HepG2 (cell line): ENCODE measurements at regions not wholly inside any gene's neighbourhood (a gene's known extent, or its start where the extent isn't known, plus 50 kb on each side); places are given as distances from the start of the nearest gene placed in this dataset.

ENCODE experiments used
- CBX1 ChIP-seq: IDR thresholded peaks from one replicate; pipeline ENCODE4 v1.6.1; 2016; ENCODE audit warnings: antibody characterized with exemption, low read depth
- NFIC ChIP-seq: IDR thresholded peaks from 2 replicates; pipeline ENCODE4 v1.6.1; 2012; ENCODE audit warnings: mild to moderate bottlenecking, low read length, inconsistent platforms
- STAT5B ChIP-seq: sonication (generic); formaldehyde crosslinking; IDR thresholded peaks from 2 replicates; pipeline ENCODE4 v1.4.0; 2020; ENCODE audit warnings: missing genetic modification reagents
- TCF7L2 ChIP-seq: IDR thresholded peaks from 2 replicates; pipeline ENCODE4 v1.6.1; 2011; ENCODE audit warnings: mild to moderate bottlenecking, low read depth, low read length, moderate library complexity
- YY1 ChIP-seq: IDR thresholded peaks from 2 replicates; pipeline ENCODE4 v1.6.1; 2011; ENCODE audit warnings: low read length, low read depth, moderate library complexity, mild to moderate bottlenecking; ENCODE audit not compliant: insufficient read depth, insufficient replicate concordance

DNA sequence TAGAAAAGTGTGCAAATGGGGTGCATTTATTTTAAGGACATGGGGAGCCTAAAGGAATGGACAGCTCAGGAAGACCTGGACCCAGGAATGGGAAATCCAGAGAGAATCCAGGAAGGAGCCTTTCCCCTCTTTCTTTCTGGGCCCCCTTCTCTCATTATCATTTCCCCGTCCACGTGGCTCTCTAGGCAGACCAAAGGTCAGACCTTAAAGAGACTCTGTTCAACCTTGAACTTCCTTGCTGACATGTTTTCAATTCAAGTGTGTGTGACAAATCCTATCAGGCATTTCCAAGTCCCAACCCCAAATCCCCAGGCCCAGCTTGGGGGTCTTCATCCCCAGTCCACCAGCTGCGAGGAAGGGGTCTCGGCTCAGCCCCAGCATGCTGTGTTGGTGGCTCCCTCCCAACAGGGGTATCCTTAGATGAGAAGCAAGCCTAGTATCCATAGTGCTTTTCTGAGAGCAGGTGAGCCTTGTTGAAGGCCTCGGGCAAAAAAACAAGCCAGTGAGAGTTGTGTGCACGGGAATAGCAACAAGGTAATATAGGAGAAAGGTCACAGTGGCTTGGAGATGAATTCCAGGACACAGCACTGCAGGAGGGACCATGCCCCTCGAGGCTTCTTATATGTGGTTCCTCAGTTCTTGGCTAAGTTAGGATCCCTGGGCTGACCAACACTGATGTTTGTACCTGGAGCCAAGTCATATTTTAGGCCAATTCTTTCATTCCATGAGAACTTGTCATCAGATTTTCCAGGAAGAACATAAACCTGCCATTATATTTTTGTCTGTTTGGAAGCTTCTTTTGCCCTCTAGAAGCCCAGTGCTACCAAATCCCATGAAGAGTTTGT is 130.0 kb downstream of the ASB7 start:
- TF ChIP-seq NFIC: no peak
- TF ChIP-seq YY1: no peak
- TF ChIP-seq STAT5B (CRISPR knock-in tag): no peak
- no peak for TF ChIP-seq CBX1
- no peak for TF ChIP-seq TCF7L2
